ENCODE measurements at regions not wholly inside any gene's neighbourhood (a gene's known extent, or its start where the extent isn't known, plus 50 kb on each side); places are given as distances from the start of the nearest gene placed in this dataset.

- intact Hi-C loops (cut with micrococcal nuclease; ENCODE audit: unreplicated experiment) (loop anchor here (2.0 to 10.0 kb wide), 7 partner anchors 45 to 1573 kb away; partner anchors contain the start of gene BARD1), in situ Hi-C loops (cut with MboI) (loop anchor here (25.0 kb wide), 1 partner anchor 1505 kb away; no protein-coding TSS in a partner anchor)
- Histone ChIP-seq H3K4me2 (ENCODE audit: control insufficient read depth, insufficient read depth) (peak overlapping the region; percentile 85), H2AFZ (ENCODE audit: control insufficient read depth, low read depth, low read length) (no peak overlapping the region; the same call in 1 of the 2 replicates), H3K79me2 (ENCODE audit: control insufficient read depth, insufficient read depth, low read length) (peaks cover 34% of the 10 kb centered on the region), H4K20me1 (ENCODE audit: control insufficient read depth, insufficient read depth) (no peaks in the 10 kb centered on the region), H3K4me3 (no peak overlapping the region), H3K27me3 (replicated peaks in 1 of 2; ENCODE audit: control insufficient read depth in 2 of 2, insufficient read depth in 2 of 2, low read length in 1 of 2) (no peaks in the 10 kb centered on the region), H3K4me1 (ENCODE audit: control insufficient read depth, insufficient read depth, low read length) (peaks cover 64% of the 10 kb centered on the region), H3K9ac (ENCODE audit: control insufficient read depth, insufficient read depth, low read length) (peak overlapping the region; percentile 71), H3K9me3 (replicated peaks; ENCODE audit: control insufficient read depth, insufficient read depth, low read length) (no peaks in the 10 kb centered on the region; the same call in 2 of the 3 replicates), H3K27ac (ENCODE audit: control insufficient read depth, insufficient read depth) (peak overlapping the region; percentile 98), H3K36me3 (ENCODE audit: control insufficient read depth in 2 of 2, insufficient read depth in 2 of 2, low read length in 1 of 2) (no peaks in the 10 kb centered on the region)
- SMC1A ChIA-PET (ENCODE audit: uncharacterized antibody, unreplicated experiment) = interaction anchor here (0.7 to 3.1 kb wide), 18 partner anchors 10 to 756 kb away, joined by 3 to 32 read pairs (median 7); partner anchors contain the start of gene IKZF2
- no peak for DNase-seq (ENCODE audit: low read depth, low spot score)
- no TSS peak for BruUV-seq (replicated peaks)
- no peak for ATAC-seq
- TF ChIP-seq ZNF592 (IDR thresholded peaks at IDR 0.05) (peak; percentile 63; the same call in 1 of the 2 replicates), MLLT1 (IDR thresholded peaks at IDR 0.05) (peak; percentile 4; the same call in 1 of the 2 replicates), ZNF687 (IDR thresholded peaks at IDR 0.05) (peak; percentile 39; the same call in 1 of the 2 replicates), SMAD5 (IDR thresholded peaks at IDR 0.05; ENCODE audit: low read depth) (peak; percentile 61; the same call in 1 of the 2 replicates), POU2F2 (IDR thresholded peaks at IDR 0.05; ENCODE audit: borderline replicate concordance, low read depth, low read length) (no peak), ASH2L (IDR thresholded peaks at IDR 0.05; ENCODE audit: borderline replicate concordance, low read depth) (no peak)
- RAD21 ChIA-PET (ENCODE audit: unreplicated experiment) = interaction anchor here (0.7 to 3.1 kb wide), 18 partner anchors 11 to 370 kb away, joined by 3 to 30 read pairs (median 7); partner anchors contain the start of gene IKZF2
- peak; percentile 7 for FAIRE-seq
- CTCF ChIA-PET = interaction anchor here (0.9 to 2.2 kb wide), 4 partner anchors 67 to 218 kb away, joined by 3 to 19 read pairs (median 3); partner anchors contain the start of gene IKZF2
- POLR2A ChIA-PET = interaction anchor here (0.9 to 3.1 kb wide), 6 partner anchors 9 to 210 kb away, joined by 3 to 15 read pairs (median 4); partner anchors contain the start of gene IKZF2
- 86% methylated on average over 1 of the region's 1 CpG for WGBS (ENCODE audit: insufficient coverage, insufficient replicate concordance, low lambda C conversion rate, missing lambda C conversion rate)
Observed at GRCh38 chr2:213231966-213232365, 52.3 kb upstream of the SPAG16 start.

Measured in GM12878 (cell line).